ENCODE measurements at regions not wholly inside any gene's neighbourhood (a gene's known extent, or its start where the extent isn't known, plus 50 kb on each side); places are given as distances from the start of the nearest gene placed in this dataset.

- Histone ChIP-seq H3K79me2 (replicated peaks; ENCODE audit: insufficient read depth, low read length) (no peaks in the 10 kb centered on the region), H4K20me1 (ENCODE audit: insufficient read depth) (no peaks in the 10 kb centered on the region), H3K36me3 (ENCODE audit: insufficient read depth, low read length) (no peaks in the 10 kb centered on the region), H2AFZ (ENCODE audit: low read depth, low read length) (no peak overlapping the region), H3K27me3 (ENCODE audit: insufficient read depth, low read depth, low read length) (no peaks in the 10 kb centered on the region), H3K9me3 (ENCODE audit: low read length) (no peaks in the 10 kb centered on the region), H3F3A (ENCODE audit: insufficient read depth, low read length, poor library complexity, severe bottlenecking) (no peaks in the 10 kb centered on the region), H3K9ac (ENCODE audit: low read length) (no peak overlapping the region), H3K4me2 (ENCODE audit: low read length) (no peak overlapping the region), H3K27ac (ENCODE audit: low read length) (no peak overlapping the region), H3K4me3 (ENCODE audit: low read length) (no peak overlapping the region), H3K9me2 (ENCODE audit: insufficient read depth, low read length) (no peaks in the 10 kb centered on the region)
- TF ChIP-seq CTCF (IDR thresholded peaks at IDR 0.05; ENCODE audit: poor library complexity, severe bottlenecking) (no peak), EZH2 (IDR thresholded peaks at IDR 0.05; ENCODE audit: borderline replicate concordance, insufficient read depth, low read length, poor library complexity, severe bottlenecking) (no peak), RAD21 (conservative IDR thresholded peaks at IDR 0.05) (no peak), MXI1 (conservative IDR thresholded peaks at IDR 0.05; ENCODE audit: poor library complexity, severe bottlenecking) (no peak), REST (IDR thresholded peaks at IDR 0.05; ENCODE audit: borderline replicate concordance) (no peak), TAF1 (IDR thresholded peaks at IDR 0.05; ENCODE audit: low read depth) (no peak), SMC3 (conservative IDR thresholded peaks at IDR 0.05; ENCODE audit: poor library complexity) (no peak), POLR2AphosphoS5 (IDR thresholded peaks at IDR 0.05) (no peak), EP300 (conservative IDR thresholded peaks at IDR 0.05; ENCODE audit: poor library complexity, severe bottlenecking) (no peak)
Observed at GRCh38 chr6:21442874-21443273, 150.7 kb upstream of the SOX4 start.

GRCh38 chr6:21444711-21445260 lies 148.8 kb upstream of the SOX4 start:
- Histone ChIP-seq H3K9ac (ENCODE audit: low read length) (no peak overlapping the region), H3K4me2 (ENCODE audit: low read length) (no peak overlapping the region), H3F3A (ENCODE audit: insufficient read depth, low read length, poor library complexity, severe bottlenecking) (no peaks in the 10 kb centered on the region), H3K79me2 (replicated peaks; ENCODE audit: insufficient read depth, low read length) (no peaks in the 10 kb centered on the region), H4K20me1 (ENCODE audit: insufficient read depth) (no peaks in the 10 kb centered on the region), H3K9me3 (ENCODE audit: low read length) (no peaks in the 10 kb centered on the region), H3K4me3 (ENCODE audit: low read length) (no peak overlapping the region), H3K9me2 (ENCODE audit: insufficient read depth, low read length) (no peaks in the 10 kb centered on the region), H3K27ac (ENCODE audit: low read length) (no peak overlapping the region), H3K27me3 (ENCODE audit: insufficient read depth, low read depth, low read length) (no peaks in the 10 kb centered on the region), H2AFZ (ENCODE audit: low read depth, low read length) (no peak overlapping the region), H3K36me3 (ENCODE audit: insufficient read depth, low read length) (no peaks in the 10 kb centered on the region)
- TF ChIP-seq TAF1 (IDR thresholded peaks at IDR 0.05; ENCODE audit: low read depth) (no peak), MXI1 (conservative IDR thresholded peaks at IDR 0.05; ENCODE audit: poor library complexity, severe bottlenecking) (no peak), EZH2 (IDR thresholded peaks at IDR 0.05; ENCODE audit: borderline replicate concordance, insufficient read depth, low read length, poor library complexity, severe bottlenecking) (no peak), RAD21 (conservative IDR thresholded peaks at IDR 0.05) (no peak), EP300 (conservative IDR thresholded peaks at IDR 0.05; ENCODE audit: poor library complexity, severe bottlenecking) (no peak), REST (IDR thresholded peaks at IDR 0.05; ENCODE audit: borderline replicate concordance) (no peak), CTCF (IDR thresholded peaks at IDR 0.05; ENCODE audit: poor library complexity, severe bottlenecking) (no peak), SMC3 (conservative IDR thresholded peaks at IDR 0.05; ENCODE audit: poor library complexity) (no peak), POLR2AphosphoS5 (IDR thresholded peaks at IDR 0.05) (no peak)
